SJCRH30 (cell line): ENCODE measurements at regions not wholly inside any gene's neighbourhood (a gene's known extent, or its start where the extent isn't known, plus 50 kb on each side); places are given as distances from the start of the nearest gene placed in this dataset.
"Not testable (repeated sequence)": the region's sequence is repeated elsewhere in the genome, so short reads cannot be mapped to it uniquely, and the experiment has no call there.

Experiments
- DNase-seq, 2 experiments: peaks; one replicate each; pipeline ENCODE4 v3.0.0-alpha.2; 2015 to 2020
- H3K27ac ChIP-seq: fragments of 250-450 bp; sonication (Bioruptor Pico); 2 replicates; pipeline ENCODE4 v1.5.1; 2020; ENCODE audit warnings: mild to moderate bottlenecking, moderate library complexity
- H3K27me3 ChIP-seq: fragments of 250-450 bp; sonication (Bioruptor Pico); 2 replicates; pipeline ENCODE4 v1.5.1; 2020; ENCODE audit warnings: mild to moderate bottlenecking, moderate library complexity
- H3K36me3 ChIP-seq: fragments of 250-450 bp; sonication (Bioruptor Pico); 2 replicates; pipeline ENCODE4 v1.5.1; 2020; ENCODE audit warnings: mild to moderate bottlenecking, moderate library complexity
- H3K4me1 ChIP-seq: fragments of 250-450 bp; sonication (Bioruptor Pico); 2 replicates; pipeline ENCODE4 v1.5.1; 2020; ENCODE audit warnings: mild to moderate bottlenecking, moderate library complexity
- H3K4me3 ChIP-seq: fragments of 250-450 bp; sonication (Bioruptor Pico); 2 replicates; pipeline ENCODE4 v1.5.1; 2020; ENCODE audit warnings: mild to moderate bottlenecking, moderate library complexity
- H3K9me3 ChIP-seq: fragments of 250-450 bp; sonication (Bioruptor Pico); replicated peaks from 2 replicates; pipeline ENCODE4 v1.5.1; 2020; ENCODE audit warnings: mild to moderate bottlenecking, moderate library complexity

DNA sequence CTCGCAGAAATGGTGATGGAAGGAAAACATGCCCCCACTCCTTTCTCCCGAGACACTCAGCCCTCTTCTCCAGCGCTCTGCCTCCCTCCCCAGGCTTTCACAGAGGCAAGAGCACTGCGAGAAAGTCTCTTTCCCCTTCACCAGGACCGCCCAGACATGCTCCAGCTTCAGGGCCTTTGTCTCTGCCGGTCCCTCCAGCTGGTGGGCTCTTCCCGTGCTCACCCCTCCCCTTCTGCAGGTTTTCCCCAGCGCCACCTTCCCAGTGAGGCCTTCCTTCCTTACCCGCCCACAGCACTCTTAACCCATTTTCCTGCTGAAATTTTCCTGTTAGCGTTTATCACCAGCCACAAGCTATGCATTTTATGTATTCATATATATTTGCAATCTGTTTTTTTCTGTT is 86.2 kb downstream of the TFAP2C start:
- Histone ChIP-seq H3K4me1 (no peaks in the 10 kb centered on the region), H3K27ac (no peak overlapping the region), H3K27me3 (peaks cover 32% of the 10 kb centered on the region), H3K36me3 (no peaks in the 10 kb centered on the region), H3K4me3 (no peak overlapping the region), H3K9me3 (no peaks in the 10 kb centered on the region)
- no peak for DNase-seq

DNA sequence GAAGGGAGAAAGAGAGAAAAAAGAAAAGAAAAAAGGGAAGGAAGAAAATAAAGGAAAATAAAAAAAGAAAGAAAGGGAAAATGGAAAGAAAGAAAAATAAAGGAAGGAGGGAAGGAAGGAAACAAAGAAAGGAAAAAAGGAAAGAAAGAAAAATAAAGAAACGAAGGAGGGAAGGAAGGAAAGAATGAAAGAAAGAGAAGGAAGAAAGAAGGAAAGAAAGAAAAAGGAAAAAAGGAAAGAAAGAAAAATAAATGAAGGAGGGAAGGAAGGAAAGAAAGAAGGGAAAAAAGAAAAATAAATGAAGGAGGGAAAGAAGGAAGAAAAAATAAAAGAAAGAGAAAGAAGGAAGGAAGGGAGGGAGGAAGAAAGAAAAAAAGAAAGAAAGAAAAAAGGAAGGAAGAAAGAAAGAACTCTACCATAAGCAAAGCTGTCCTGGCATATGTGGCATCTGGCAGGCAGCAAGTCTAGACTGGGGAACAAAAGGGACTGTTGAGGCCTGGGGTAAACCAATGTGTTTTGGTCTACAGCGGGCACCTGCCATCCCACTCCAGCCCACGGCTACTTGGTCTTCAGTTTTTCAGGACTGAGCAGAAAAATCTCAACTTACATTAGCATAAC is 86.9 kb downstream of the TFAP2C start:
- H3K9me3 ChIP-seq: no peaks in the 10 kb centered on the region
- no peak overlapping the region for H3K4me3 ChIP-seq
- DNase-seq: no peak
- peaks cover 35% of the 10 kb centered on the region for H3K27me3 ChIP-seq
- H3K36me3 ChIP-seq: no peaks in the 10 kb centered on the region
- H3K27ac ChIP-seq: no peak overlapping the region
- H3K4me1 ChIP-seq: no peaks in the 10 kb centered on the region

DNA sequence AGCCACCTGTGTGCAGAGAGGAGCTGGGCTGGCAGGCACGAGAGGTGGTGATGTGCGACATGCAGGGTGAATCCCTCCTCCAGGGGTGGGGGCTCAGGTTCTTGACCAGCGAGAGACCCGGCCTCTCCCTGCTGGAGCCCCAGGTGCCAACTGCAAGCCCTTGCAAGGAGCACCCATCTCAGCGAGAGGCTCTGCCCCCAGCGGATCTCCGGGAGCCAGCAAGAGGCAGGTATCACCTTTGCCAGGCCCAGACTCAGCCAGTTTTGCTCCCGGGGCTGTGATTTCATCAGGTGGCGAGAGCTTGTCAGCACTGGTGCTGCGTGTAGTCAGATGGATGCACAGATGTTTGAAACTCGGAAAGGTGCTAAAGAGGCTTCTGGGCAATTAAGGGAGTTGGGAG is 87.7 kb downstream of the TFAP2C start:
- H3K9me3 ChIP-seq: no peaks in the 10 kb centered on the region
- no peak for DNase-seq
- H3K4me3 ChIP-seq: no peak overlapping the region
- no peaks in the 10 kb centered on the region for H3K36me3 ChIP-seq
- H3K4me1 ChIP-seq: no peaks in the 10 kb centered on the region
- H3K27me3 ChIP-seq: peaks cover 41% of the 10 kb centered on the region
- H3K27ac ChIP-seq: no peak overlapping the region

GRCh38 chr20:56718816-56719215 is 89.7 kb downstream of the TFAP2C start:
- Histone ChIP-seq H3K27me3 (peaks cover 49% of the 10 kb centered on the region), H3K4me1 (no peaks in the 10 kb centered on the region), H3K27ac (no peak overlapping the region), H3K36me3 (no peaks in the 10 kb centered on the region), H3K9me3 (no peaks in the 10 kb centered on the region), H3K4me3 (no peak overlapping the region)
- DNase-seq: no peak

DNA sequence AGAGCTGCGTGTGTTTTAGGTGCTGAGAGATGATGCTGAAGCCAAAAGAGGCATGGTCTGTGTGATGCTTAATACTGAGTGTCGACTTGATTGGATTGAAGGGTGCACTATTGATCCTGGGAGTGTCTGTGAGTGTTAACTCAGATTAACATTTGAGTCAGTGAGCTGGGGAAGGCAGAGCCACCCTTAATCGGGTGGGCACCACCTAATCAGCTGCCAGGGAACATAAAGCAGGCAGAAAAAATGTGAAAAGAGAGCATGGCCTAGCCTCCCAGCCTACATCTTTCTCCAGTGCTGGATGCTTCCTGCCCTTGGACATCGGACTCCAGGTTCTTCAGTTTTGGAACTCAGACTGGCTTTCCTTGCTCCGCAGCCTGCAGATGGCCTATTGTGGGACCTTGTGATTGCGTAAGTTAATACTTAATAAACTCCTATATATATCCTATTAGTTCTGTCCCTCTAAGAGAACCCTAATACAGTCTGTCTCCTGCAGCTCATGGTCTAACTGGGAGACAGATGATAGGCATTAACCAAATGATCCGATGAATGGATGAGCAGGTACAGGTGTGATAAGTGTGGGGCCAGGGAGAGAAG is 91.6 kb downstream of the TFAP2C start:
- H3K4me3 ChIP-seq: no peak overlapping the region
- H3K4me1 ChIP-seq: no peaks in the 10 kb centered on the region
- H3K9me3 ChIP-seq: no peaks in the 10 kb centered on the region
- H3K27ac ChIP-seq: no peak overlapping the region
- H3K27me3 ChIP-seq: peaks cover 42% of the 10 kb centered on the region
- DNase-seq: no peak
- no peaks in the 10 kb centered on the region for H3K36me3 ChIP-seq

DNA sequence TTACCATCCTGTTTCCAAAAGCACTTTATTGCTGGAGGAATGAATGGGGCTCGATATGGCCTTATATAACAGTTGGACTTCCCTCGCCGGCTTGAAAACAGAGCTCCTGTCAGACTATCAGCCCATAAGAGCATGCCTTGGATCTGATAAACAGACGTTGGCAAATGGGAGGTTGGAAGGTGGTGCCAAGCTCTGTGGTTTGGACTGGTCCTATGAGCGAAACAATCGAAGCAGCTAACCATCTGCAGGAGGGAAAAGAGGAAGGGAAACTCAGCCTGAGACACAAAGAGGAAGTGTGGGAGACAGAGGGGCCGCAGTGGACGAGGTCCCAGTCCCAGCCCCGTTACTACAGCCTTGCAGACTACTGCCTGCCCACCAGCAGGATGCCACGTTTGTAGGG is 92.9 kb downstream of the TFAP2C start:
- Histone ChIP-seq H3K9me3 (no peaks in the 10 kb centered on the region), H3K36me3 (no peaks in the 10 kb centered on the region), H3K27me3 (peaks cover 32% of the 10 kb centered on the region; the same call in 1 of the 2 replicates), H3K27ac (no peak overlapping the region), H3K4me1 (no peaks in the 10 kb centered on the region), H3K4me3 (no peak overlapping the region)
- DNase-seq: no peak

GRCh38 chr20:56723331-56723730 is 94.2 kb downstream of the TFAP2C start:
- Histone ChIP-seq H3K27ac (no peak overlapping the region), H3K27me3 (peaks cover 29% of the 10 kb centered on the region), H3K4me1 (no peaks in the 10 kb centered on the region), H3K36me3 (no peaks in the 10 kb centered on the region), H3K4me3 (no peak overlapping the region), H3K9me3 (no peaks in the 10 kb centered on the region)
- no peak for DNase-seq

GRCh38 chr20:56724241-56724757 is 95.2 kb downstream of the TFAP2C start:
- Histone ChIP-seq H3K9me3 (no peaks in the 10 kb centered on the region), H3K36me3 (no peaks in the 10 kb centered on the region), H3K4me3 (no peak overlapping the region), H3K4me1 (no peaks in the 10 kb centered on the region), H3K27me3 (peaks cover 26% of the 10 kb centered on the region), H3K27ac (no peak overlapping the region)
- no peak for DNase-seq

GRCh38 chr20:56730003-56730402 is 100.9 kb downstream of the TFAP2C start:
- no peak for DNase-seq
- no peaks in the 10 kb centered on the region for H3K36me3 ChIP-seq

DNA sequence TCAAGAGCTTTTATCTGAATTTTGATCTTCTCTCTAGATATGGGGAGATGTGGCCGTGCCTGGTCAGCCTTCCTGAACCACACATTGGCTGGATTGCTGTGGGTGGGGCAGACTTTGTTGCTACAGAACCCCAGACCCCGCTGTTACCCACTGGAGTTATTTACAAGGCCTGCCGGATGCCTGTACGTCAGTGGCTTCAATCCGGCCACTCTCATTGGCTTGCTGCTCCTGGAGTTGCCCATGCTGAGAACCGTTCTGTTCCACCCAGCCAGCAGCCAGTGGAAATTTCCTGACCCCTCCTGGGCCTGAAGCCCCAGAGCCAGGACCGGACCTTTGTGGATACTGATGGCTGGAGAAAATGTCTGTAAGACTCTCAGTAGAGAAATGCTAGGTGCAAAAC is 101.9 kb downstream of the TFAP2C start:
- H3K27ac ChIP-seq: no peak overlapping the region
- H3K9me3 ChIP-seq: 0 out of 2 replicates have a peak, but pooled peaks cover 4% of the 10 kb centered on the region
- no peak for DNase-seq
- no peaks in the 10 kb centered on the region for H3K36me3 ChIP-seq
- H3K27me3 ChIP-seq: peaks cover 31% of the 10 kb centered on the region
- no peak overlapping the region for H3K4me3 ChIP-seq
- H3K4me1 ChIP-seq: no peaks in the 10 kb centered on the region

More at GRCh38 chr20:56730003-56730402, 100.9 kb downstream of the TFAP2C start:
- Histone ChIP-seq H3K4me1 (no peaks in the 10 kb centered on the region), H3K27me3 (peaks cover 25% of the 10 kb centered on the region), H3K4me3 (no peak overlapping the region), H3K27ac (no peak overlapping the region), H3K9me3 (0 out of 2 replicates have a peak, but pooled peaks cover 4% of the 10 kb centered on the region)

GRCh38 chr20:56731476-56731875 is 102.4 kb downstream of the TFAP2C start:
- no peaks in the 10 kb centered on the region for H3K4me1 ChIP-seq
- no peak for DNase-seq
- peaks cover 35% of the 10 kb centered on the region for H3K27me3 ChIP-seq
- no peaks in the 10 kb centered on the region for H3K36me3 ChIP-seq
- H3K4me3 ChIP-seq: no peak overlapping the region
- H3K9me3 ChIP-seq: 0 out of 2 replicates have a peak, but pooled peaks cover 4% of the 10 kb centered on the region
- H3K27ac ChIP-seq: no peak overlapping the region

DNA sequence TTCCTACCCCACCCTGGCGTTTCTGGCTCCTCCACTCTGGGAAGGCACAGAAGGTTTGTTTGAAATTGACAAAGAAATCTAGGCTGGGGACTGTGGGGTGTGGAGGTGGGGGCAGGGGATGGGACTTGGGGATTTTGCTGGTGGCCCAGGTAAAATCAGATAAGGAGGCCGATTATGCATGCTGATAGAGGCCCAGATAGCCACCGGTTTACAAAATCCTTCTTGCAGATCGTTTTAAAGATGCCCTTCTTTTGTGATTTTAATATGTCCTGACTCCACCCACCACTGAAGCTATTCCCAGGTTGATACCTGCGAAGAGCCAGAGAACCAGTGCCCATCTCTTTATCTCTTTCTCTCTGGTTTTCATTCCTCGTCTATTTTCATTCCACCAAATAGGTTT is 104.9 kb downstream of the TFAP2C start:
- Histone ChIP-seq H3K36me3 (no peaks in the 10 kb centered on the region), H3K27me3 (peaks cover 45% of the 10 kb centered on the region), H3K4me1 (no peaks in the 10 kb centered on the region), H3K4me3 (no peak overlapping the region), H3K27ac (no peak overlapping the region), H3K9me3 (0 out of 2 replicates have a peak, but pooled peaks cover 4% of the 10 kb centered on the region)
- DNase-seq: no peak

- H3K36me3 ChIP-seq: no peaks in the 10 kb centered on the region
- 0 out of 2 replicates have a peak, but pooled peaks cover 4% of the 10 kb centered on the region for H3K9me3 ChIP-seq
- no peaks in the 10 kb centered on the region for H3K4me1 ChIP-seq
- H3K4me3 ChIP-seq: no peak overlapping the region
- H3K27ac ChIP-seq: no peak overlapping the region
- no peak for DNase-seq
- peaks cover 44% of the 10 kb centered on the region for H3K27me3 ChIP-seq
Measured at GRCh38 chr20:56735084-56735642, 106.1 kb downstream of the TFAP2C start.

DNA sequence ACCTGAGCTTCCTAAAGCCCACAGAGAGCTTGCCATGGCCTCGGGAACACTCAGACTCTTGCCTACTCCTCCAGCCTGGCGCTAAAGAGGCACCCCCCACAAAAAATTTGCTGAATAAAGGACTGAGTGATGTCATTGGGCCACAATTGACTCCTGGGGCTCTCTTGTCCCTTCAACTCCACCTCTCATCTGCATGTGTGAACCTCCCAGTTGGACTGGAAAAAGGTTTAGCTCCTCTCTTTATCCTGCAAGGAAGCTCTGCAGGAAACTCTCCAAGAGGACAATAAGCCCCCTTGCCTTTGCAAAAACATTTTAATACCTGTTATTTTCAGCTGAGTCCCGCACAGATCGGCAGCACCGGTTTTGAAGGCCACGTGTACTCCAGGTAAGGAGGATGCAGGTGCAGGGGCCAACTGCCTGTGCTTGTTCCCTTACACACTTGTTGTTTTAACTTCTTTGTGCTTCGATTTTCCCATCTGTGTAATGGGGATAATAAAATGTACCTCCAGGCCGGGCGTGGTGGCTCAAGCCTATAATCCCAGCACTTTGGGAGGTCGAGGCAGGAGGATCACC is 107.3 kb downstream of the TFAP2C start:
- Histone ChIP-seq H3K9me3 (0 out of 2 replicates have a peak, but pooled peaks cover 4% of the 10 kb centered on the region), H3K4me3 (no peak overlapping the region), H3K27me3 (peaks cover 42% of the 10 kb centered on the region), H3K36me3 (no peaks in the 10 kb centered on the region), H3K27ac (no peak overlapping the region), H3K4me1 (no peaks in the 10 kb centered on the region)
- no peak for DNase-seq

- not testable (repeated sequence) for DNase-seq
Measured at GRCh38 chr20:56744325-56744821, 115.3 kb downstream of the TFAP2C start.

More at GRCh38 chr20:56744325-56744821, 115.3 kb downstream of the TFAP2C start:
- not testable (repeated sequence) for H3K36me3 ChIP-seq, H3K4me1 ChIP-seq, H3K9me3 ChIP-seq, H3K4me3 ChIP-seq, H3K27ac ChIP-seq
- H3K27me3 ChIP-seq: peaks cover 57% of the 10 kb centered on the region
